Panc1 (cell line): ENCODE measurements at regions not wholly inside any gene's neighbourhood (a gene's known extent, or its start where the extent isn't known, plus 50 kb on each side); places are given as distances from the start of the nearest gene placed in this dataset.
A peak's percentile ranks its signal among the peaks of the same experiment; 100 is the strongest.

Experiments
- ATAC-seq: fragments of 200-7000 bp; cut with Tn5 transposase; 2 replicates; pipeline ENCODE4 v1.9.1; 2020; ENCODE audit warnings: mild to moderate bottlenecking, moderate library complexity
- BruUV-seq: library from RNA; stranded (reverse); fragments of 400-500 nt; replicated peaks from 2 replicates; lab custom pipeline; 2021; lab: Mats Ljungman, UMichigan
- CTCF ChIA-PET: fragments of 300-600 bp; sonication (Branson Sonifier 250); formaldehyde crosslinking; loops from one replicate; lab custom pipeline; 2022; ENCODE audit warnings: antibody characterized with exemption; lab: Charles Lee
- POLR2A ChIA-PET: fragments of 300-600 bp; sonication (Branson Sonifier 250); formaldehyde crosslinking; loops from one replicate; lab custom pipeline; 2022; ENCODE audit warnings: antibody characterized with exemption; lab: Charles Lee
- DNase-seq: peaks from one replicate; pipeline ENCODE4 v3.0.0-alpha.2; 2010; ENCODE audit warnings: low read depth, low spot score
- H3K27ac ChIP-seq: 2 replicates; pipeline ENCODE4 v1.5.1; 2011; ENCODE audit warnings: mild to moderate bottlenecking, low read length, inconsistent platforms
- H3K27me3 ChIP-seq: fragments of 200-500 bp; sonication (Bioruptor generic); 2 replicates; pipeline ENCODE4 v1.6.0; 2014; ENCODE audit warnings: low read length, inconsistent platforms; ENCODE audit not compliant: control insufficient read depth, insufficient read depth
- H3K36me3 ChIP-seq: fragments of 200-500 bp; sonication (Bioruptor generic); 2 replicates; pipeline ENCODE4 v1.5.1; 2014; ENCODE audit warnings: inconsistent platforms, mild to moderate bottlenecking, low read length, moderate library complexity; ENCODE audit not compliant: control insufficient read depth, insufficient read depth
- H3K4me1 ChIP-seq: 2 replicates; pipeline ENCODE4 v1.5.1; 2011; ENCODE audit warnings: inconsistent platforms, mild to moderate bottlenecking, low read length, moderate library complexity; ENCODE audit not compliant: control insufficient read depth, insufficient read depth
- H3K4me3 ChIP-seq, 2 experiments: 2 replicates each; pipeline ENCODE4 v1.5.1; 2011 to 2012; ENCODE audit warnings: low read depth in 2 of 2, low read length in 2 of 2, mild to moderate bottlenecking in 2 of 2, inconsistent platforms in 1 of 2, moderate library complexity in 1 of 2
- H3K9me3 ChIP-seq: fragments of 200-500 bp; sonication (Bioruptor generic); 2 replicates; pipeline ENCODE4 v1.5.1; 2014; ENCODE audit warnings: low read depth, mild to moderate bottlenecking, inconsistent platforms, low read length, moderate library complexity; ENCODE audit not compliant: control insufficient read depth, insufficient read depth
- CTCF ChIP-seq: fragments of 450-650 bp; IDR thresholded peaks from 2 replicates; pipeline ENCODE4 v1.5.1; 2017; ENCODE audit warnings: mild to moderate bottlenecking
- POLR2AphosphoS5 ChIP-seq: IDR thresholded peaks from 2 replicates; pipeline ENCODE4 v1.6.1; 2012; ENCODE audit warnings: mild to moderate bottlenecking, low read depth, low read length, moderate library complexity
- in situ Hi-C: cut with HindIII; loops from 2 replicates; pipeline ENCODE4 v1.10.0; 2016; ENCODE audit warnings: low sequenced_read_pairs, low pct_unique_long_range_greater_than_20kb
- intact Hi-C: fragments of 100-400 bp; cut with micrococcal nuclease; formaldehyde crosslinking; loops from one replicate; pipeline ENCODE4 v1.10.0; 2022; ENCODE audit not compliant: unreplicated experiment

- intact Hi-C loops (no loop called here), in situ Hi-C loops (no loop called here)
- Histone ChIP-seq H3K4me3 (no peak overlapping the region), H3K9me3 (no peaks in the 10 kb centered on the region), H3K4me1 (no peaks in the 10 kb centered on the region), H3K27ac (no peak overlapping the region), H3K36me3 (no peaks in the 10 kb centered on the region), H3K27me3 (0 out of 2 replicates have a peak, but pooled peaks cover 8% of the 10 kb centered on the region)
- ChIA-PET CTCF (no interaction called here), POLR2A (no interaction called here)
- TF ChIP-seq POLR2AphosphoS5 = no peak
- TF ChIP-seq CTCF = peak; percentile 83
- DNase-seq (peak; percentile 33), ATAC-seq (peak; percentile 88)
- BruUV-seq = no TSS peak
Measured at GRCh38 chr11:18844753-18845367, 53.3 kb upstream of the PTPN5 start.
